RCC 7860 (cell line): ENCODE measurements at regions not wholly inside any gene's neighbourhood (a gene's known extent, or its start where the extent isn't known, plus 50 kb on each side); places are given as distances from the start of the nearest gene placed in this dataset.

Experiments used
- DNase-seq: peaks from one replicate; pipeline ENCODE4 v3.0.0-alpha.2; 2015; ENCODE audit warnings: low spot score
- FAIRE-seq: peaks from 2 replicates; lab custom pipeline; 2012; peaks lifted over from hg19 to GRCh38; lab: Jason Lieb, UNC

GRCh38 chr2:49210191-49210590 lies 55.9 kb upstream of the FSHR start:
- DNase-seq, result no peak
- FAIRE-seq, result no peak

GRCh38 chr2:49207204-49207603 lies 52.9 kb upstream of the FSHR start:
- no peak for FAIRE-seq

More at GRCh38 chr2:49207204-49207603, 52.9 kb upstream of the FSHR start:
- no peak for DNase-seq
